ENCODE measurements at regions not wholly inside any gene's neighbourhood (a gene's known extent, or its start where the extent isn't known, plus 50 kb on each side); places are given as distances from the start of the nearest gene placed in this dataset.

- TF ChIP-seq GLIS3 (CRISPR knock-in tag; IDR thresholded peaks at IDR 0.05) (no peak), OSR1 (CRISPR knock-in tag; IDR thresholded peaks at IDR 0.05) (no peak), CSDC2 (CRISPR knock-in tag; IDR thresholded peaks at IDR 0.05) (no peak), PATZ1 (CRISPR knock-in tag; IDR thresholded peaks at IDR 0.05; ENCODE audit: borderline replicate concordance) (no peak), ZFP3 (CRISPR knock-in tag; IDR thresholded peaks at IDR 0.05) (no peak), RARB (CRISPR knock-in tag; IDR thresholded peaks at IDR 0.05) (no peak), CREB5 (CRISPR knock-in tag; IDR thresholded peaks at IDR 0.05; ENCODE audit: low read depth) (no peak), TOX (CRISPR knock-in tag; IDR thresholded peaks at IDR 0.05; ENCODE audit: borderline replicate concordance) (no peak), ESRRG (CRISPR knock-in tag; IDR thresholded peaks at IDR 0.05) (no peak), TCF4 (CRISPR knock-in tag; IDR thresholded peaks at IDR 0.05; ENCODE audit: borderline replicate concordance) (no peak), CSRNP3 (CRISPR knock-in tag; IDR thresholded peaks at IDR 0.05) (no peak)
Observed at GRCh38 chr6:14626556-14626955, 509.0 kb downstream of the CD83 start.
